ENCODE measurements at regions not wholly inside any gene's neighbourhood (a gene's known extent, or its start where the extent isn't known, plus 50 kb on each side); places are given as distances from the start of the nearest gene placed in this dataset.

GRCh38 chr10:121653608-121654007 is 55.4 kb upstream of the FGFR2 start:
- no peak for TF ChIP-seq CTCF (conservative IDR thresholded peaks at IDR 0.05; ENCODE audit: low read depth, low read length)
- DNase-seq (ENCODE audit: low read depth) = no peak
- H3K4me3 ChIP-seq (ENCODE audit: low read length) = no peak overlapping the region

- DNase-seq (ENCODE audit: low read depth) = no peak
- no peak for TF ChIP-seq CTCF (conservative IDR thresholded peaks at IDR 0.05; ENCODE audit: low read depth, low read length)
- no peak overlapping the region for H3K4me3 ChIP-seq (ENCODE audit: low read length)
Measured at GRCh38 chr10:121648493-121648892, 50.2 kb upstream of the FGFR2 start.

- no peak overlapping the region for H3K4me3 ChIP-seq (ENCODE audit: low read length)
- no peak for TF ChIP-seq CTCF (conservative IDR thresholded peaks at IDR 0.05; ENCODE audit: low read depth, low read length)
- no peak for DNase-seq (ENCODE audit: low read depth)
Measured at GRCh38 chr10:121648059-121648458, 49.8 kb upstream of the FGFR2 start.

Measured in retinal pigment epithelial cell (primary cell).